Loucy (cell line): ENCODE measurements at regions not wholly inside any gene's neighbourhood (a gene's known extent, or its start where the extent isn't known, plus 50 kb on each side); places are given as distances from the start of the nearest gene placed in this dataset.

ENCODE experiments used
- H2AFZ ChIP-seq: fragments of 200-600 bp; sonication (generic); 2 replicates; pipeline ENCODE4 v1.6.0; 2016; ENCODE audit warnings: antibody characterized with exemption, mild to moderate bottlenecking, low read length, moderate library complexity
- H3F3A ChIP-seq: fragments of 200-600 bp; 2 replicates; pipeline ENCODE4 v1.6.0; 2016; ENCODE audit warnings: antibody characterized with exemption, low read depth, mild to moderate bottlenecking
- H3K27me3 ChIP-seq: fragments of 200-600 bp; sonication (generic); 2 replicates; pipeline ENCODE4 v1.6.1; 2014; ENCODE audit warnings: low read length, mild to moderate bottlenecking; ENCODE audit not compliant: insufficient read depth, poor library complexity, severe bottlenecking
- H3K36me3 ChIP-seq: fragments of 200-600 bp; sonication (generic); 2 replicates; pipeline ENCODE4 v1.6.1; 2016; ENCODE audit warnings: low read length; ENCODE audit not compliant: insufficient read depth
- H3K4me1 ChIP-seq: fragments of 200-600 bp; sonication (generic); 2 replicates; pipeline ENCODE4 v1.5.1; 2014; ENCODE audit warnings: low read length, mild to moderate bottlenecking; ENCODE audit not compliant: insufficient read depth, poor library complexity, severe bottlenecking
- H3K4me2 ChIP-seq: fragments of 200-600 bp; sonication (generic); 2 replicates; pipeline ENCODE4 v1.6.0; 2014; ENCODE audit warnings: antibody characterized with exemption, low read length, low read depth, mild to moderate bottlenecking; ENCODE audit not compliant: poor library complexity, severe bottlenecking
- H3K4me3 ChIP-seq: fragments of 200-600 bp; sonication (generic); 2 replicates; pipeline ENCODE4 v1.5.1; 2014; ENCODE audit warnings: low read length, mild to moderate bottlenecking, mixed read lengths; ENCODE audit not compliant: poor library complexity, severe bottlenecking
- H3K79me2 ChIP-seq: fragments of 200-600 bp; sonication (generic); 2 replicates; pipeline ENCODE4 v1.6.1; 2014; ENCODE audit warnings: low read length; ENCODE audit not compliant: insufficient read depth
- H3K9ac ChIP-seq: fragments of 200-600 bp; sonication (generic); 2 replicates; pipeline ENCODE4 v1.6.0; 2014; ENCODE audit warnings: mild to moderate bottlenecking, low read depth, low read length, moderate library complexity; ENCODE audit not compliant: poor library complexity, severe bottlenecking
- H3K9me2 ChIP-seq: fragments of 200-600 bp; sonication (generic); replicated peaks from 2 replicates; pipeline ENCODE4 v1.6.1; 2016; ENCODE audit warnings: low read depth, low read length, mixed read lengths
- H3K9me3 ChIP-seq: fragments of 200-600 bp; sonication (generic); 2 replicates; pipeline ENCODE4 v1.6.1; 2014; ENCODE audit warnings: mild to moderate bottlenecking, antibody characterized with exemption, low read length, low read depth; ENCODE audit not compliant: insufficient read depth
- H4K20me1 ChIP-seq: fragments of 200-600 bp; sonication (generic); 2 replicates; pipeline ENCODE4 v1.6.0; 2014; ENCODE audit warnings: antibody characterized with exemption, low read length, mild to moderate bottlenecking; ENCODE audit not compliant: insufficient read depth, poor library complexity, severe bottlenecking
- EZH2phosphoT487 ChIP-seq: fragments of 200-600 bp; IDR thresholded peaks from 2 replicates; pipeline ENCODE4 v1.6.1; 2018; ENCODE audit warnings: antibody characterized with exemption, mild to moderate bottlenecking, moderate library complexity, borderline replicate concordance
- TF ChIP-seq, protein P1 (sequence below): fragments of 200-600 bp; sonication (generic); conservative IDR thresholded peaks from 2 replicates; pipeline ENCODE4 v1.5.1; 2014; ENCODE audit warnings: mild to moderate bottlenecking, antibody characterized with exemption, low read length

DNA sequence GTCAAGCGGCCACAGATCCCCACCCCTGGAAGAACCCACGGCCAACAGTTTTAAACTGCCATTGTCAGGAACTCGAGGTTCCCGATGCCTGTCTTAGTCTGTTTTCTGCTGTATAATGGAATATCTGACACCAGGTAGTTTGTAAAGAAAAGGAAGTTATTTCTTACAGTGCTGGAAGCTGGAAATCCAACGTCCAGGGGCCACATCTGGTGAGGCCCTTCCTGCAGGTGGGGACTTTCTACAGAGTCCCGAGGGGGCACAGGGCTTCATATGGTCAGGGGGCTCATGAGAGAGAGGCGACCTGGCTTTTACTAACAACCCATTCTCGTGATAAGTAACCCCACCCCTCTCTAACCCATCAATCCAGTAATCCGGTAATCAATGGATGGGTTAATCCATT lies 501.6 kb upstream of the MYT1L start:
- H3K4me3 ChIP-seq, result no peak overlapping the region
- H3K27me3 ChIP-seq, result no peaks in the 10 kb centered on the region
- H3K9me2 ChIP-seq, result no peaks in the 10 kb centered on the region
- no peaks in the 10 kb centered on the region for H3K36me3 ChIP-seq
- H4K20me1 ChIP-seq, result no peaks in the 10 kb centered on the region
- no peak overlapping the region for H3K9ac ChIP-seq
- no peaks in the 10 kb centered on the region for H3K79me2 ChIP-seq
- no peak for TF ChIP-seq EZH2phosphoT487
- TF ChIP-seq, protein P1, sequence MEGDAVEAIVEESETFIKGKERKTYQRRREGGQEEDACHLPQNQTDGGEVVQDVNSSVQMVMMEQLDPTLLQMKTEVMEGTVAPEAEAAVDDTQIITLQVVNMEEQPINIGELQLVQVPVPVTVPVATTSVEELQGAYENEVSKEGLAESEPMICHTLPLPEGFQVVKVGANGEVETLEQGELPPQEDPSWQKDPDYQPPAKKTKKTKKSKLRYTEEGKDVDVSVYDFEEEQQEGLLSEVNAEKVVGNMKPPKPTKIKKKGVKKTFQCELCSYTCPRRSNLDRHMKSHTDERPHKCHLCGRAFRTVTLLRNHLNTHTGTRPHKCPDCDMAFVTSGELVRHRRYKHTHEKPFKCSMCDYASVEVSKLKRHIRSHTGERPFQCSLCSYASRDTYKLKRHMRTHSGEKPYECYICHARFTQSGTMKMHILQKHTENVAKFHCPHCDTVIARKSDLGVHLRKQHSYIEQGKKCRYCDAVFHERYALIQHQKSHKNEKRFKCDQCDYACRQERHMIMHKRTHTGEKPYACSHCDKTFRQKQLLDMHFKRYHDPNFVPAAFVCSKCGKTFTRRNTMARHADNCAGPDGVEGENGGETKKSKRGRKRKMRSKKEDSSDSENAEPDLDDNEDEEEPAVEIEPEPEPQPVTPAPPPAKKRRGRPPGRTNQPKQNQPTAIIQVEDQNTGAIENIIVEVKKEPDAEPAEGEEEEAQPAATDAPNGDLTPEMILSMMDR, result no peak
- no peaks in the 10 kb centered on the region for H3K4me1 ChIP-seq
- peaks cover 4% of the 10 kb centered on the region; the same call in 1 of the 2 replicates for H3K9me3 ChIP-seq
- H3K4me2 ChIP-seq, result no peak overlapping the region
- no peak overlapping the region for H2AFZ ChIP-seq
- H3F3A ChIP-seq, result no peaks in the 10 kb centered on the region

DNA sequence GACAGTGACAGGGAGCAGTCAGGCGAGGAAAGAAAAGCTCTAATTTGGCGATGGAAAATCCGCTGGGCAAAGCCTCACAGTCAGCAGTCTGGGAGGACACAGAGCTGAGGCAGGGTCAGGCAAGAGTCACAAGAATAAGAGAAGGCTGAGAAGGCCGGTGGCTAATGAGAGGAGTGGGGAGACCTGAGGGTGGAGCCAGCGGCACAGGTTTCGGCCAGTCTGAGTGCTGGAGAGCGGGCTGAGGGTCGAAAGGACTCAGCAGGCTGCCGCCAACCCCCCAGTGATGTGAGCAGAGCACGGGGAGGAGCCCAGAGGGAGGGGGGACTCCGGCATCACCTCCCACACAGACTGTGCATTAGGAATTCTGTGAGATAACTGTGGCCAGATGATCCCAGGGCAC lies 500.6 kb upstream of the MYT1L start:
- Histone ChIP-seq H4K20me1 (no peaks in the 10 kb centered on the region), H3K9me2 (no peaks in the 10 kb centered on the region), H3K36me3 (no peaks in the 10 kb centered on the region), H3K4me2 (no peak overlapping the region), H3K4me3 (no peak overlapping the region), H3K4me1 (no peaks in the 10 kb centered on the region), H3K79me2 (no peaks in the 10 kb centered on the region), H3F3A (no peaks in the 10 kb centered on the region), H2AFZ (no peak overlapping the region), H3K9ac (no peak overlapping the region), H3K9me3 (peaks cover 6% of the 10 kb centered on the region; the same call in 1 of the 2 replicates), H3K27me3 (no peaks in the 10 kb centered on the region)
- TF ChIP-seq, protein P1, result no peak
- TF ChIP-seq EZH2phosphoT487, result no peak

DNA sequence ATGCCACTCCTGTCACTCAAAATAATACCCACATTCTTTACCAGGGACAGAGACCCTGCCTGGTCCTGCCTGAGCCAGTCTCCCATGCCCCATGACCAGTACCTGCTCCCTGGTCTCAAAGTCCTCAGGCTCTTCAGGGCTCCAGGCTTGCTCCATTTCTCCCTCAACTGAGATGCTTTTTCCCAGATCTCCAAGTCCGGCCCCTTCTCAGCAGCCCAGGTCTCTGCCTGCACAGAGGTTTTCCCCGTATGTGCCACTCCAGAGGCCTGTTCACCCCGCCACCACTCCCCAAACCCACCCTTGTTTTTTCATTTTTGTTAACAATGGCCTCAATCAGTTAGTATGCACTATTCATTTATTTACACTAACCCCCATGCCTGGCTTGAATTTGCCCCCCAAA lies 499.5 kb upstream of the MYT1L start:
- TF ChIP-seq EZH2phosphoT487, result no peak
- TF ChIP-seq, protein P1, result no peak
- no peak overlapping the region for H3K4me2 ChIP-seq
- no peaks in the 10 kb centered on the region for H3K9me2 ChIP-seq
- no peak overlapping the region for H2AFZ ChIP-seq
- H3K36me3 ChIP-seq, result no peaks in the 10 kb centered on the region
- no peaks in the 10 kb centered on the region for H3K79me2 ChIP-seq
- no peak overlapping the region for H3K9ac ChIP-seq
- H3K9me3 ChIP-seq, result peaks cover 4% of the 10 kb centered on the region; the same call in 1 of the 2 replicates
- H4K20me1 ChIP-seq, result no peaks in the 10 kb centered on the region
- no peak overlapping the region for H3K4me3 ChIP-seq
- no peaks in the 10 kb centered on the region for H3K27me3 ChIP-seq
- no peaks in the 10 kb centered on the region for H3K4me1 ChIP-seq
- H3F3A ChIP-seq, result no peaks in the 10 kb centered on the region
